NCI-H187 (cell line): ENCODE measurements at regions not wholly inside any gene's neighbourhood (a gene's known extent, or its start where the extent isn't known, plus 50 kb on each side); places are given as distances from the start of the nearest gene placed in this dataset.

Source experiments
- DNase-seq, 2 experiments: peaks; one replicate each; lab custom pipeline; 2025; lab: John Stamatoyannopoulos, UW

GRCh38 chr2:219769090-219769910 lies 141.9 kb downstream of the SLC4A3 start:
- no peak for DNase-seq

GRCh38 chr2:219772103-219772635 lies 144.7 kb downstream of the SLC4A3 start:
- peak in 1 of 2 experiments; percentile 24 for DNase-seq

GRCh38 chr2:219772697-219773096 lies 145.3 kb downstream of the SLC4A3 start:
- no peak for DNase-seq

- DNase-seq: no peak
Observed at GRCh38 chr2:219775506-219775905, 148.1 kb downstream of the SLC4A3 start.

- DNase-seq: no peak
Observed at GRCh38 chr2:219777388-219777787, 150.0 kb downstream of the SLC4A3 start.

- DNase-seq: no peak
Observed at GRCh38 chr2:219778189-219778588, 150.8 kb downstream of the SLC4A3 start.

GRCh38 chr2:219782737-219783348 lies 155.4 kb downstream of the SLC4A3 start:
- DNase-seq: no peak

GRCh38 chr2:219783359-219783975 lies 156.0 kb downstream of the SLC4A3 start:
- DNase-seq: no peak

GRCh38 chr2:219784178-219784577 lies 156.7 kb downstream of the SLC4A3 start:
- DNase-seq: no peak

- DNase-seq: no peak
Observed at GRCh38 chr2:219789476-219789875, 162.0 kb downstream of the SLC4A3 start.

GRCh38 chr2:219792446-219792845 lies 165.0 kb downstream of the SLC4A3 start:
- no peak for DNase-seq

GRCh38 chr2:219798430-219798829 lies 171.0 kb downstream of the SLC4A3 start:
- no peak for DNase-seq

GRCh38 chr2:219803294-219803693 lies 175.9 kb downstream of the SLC4A3 start:
- no peak for DNase-seq

GRCh38 chr2:219810895-219811294 lies 183.5 kb downstream of the SLC4A3 start:
- DNase-seq: no peak

GRCh38 chr2:219812672-219813071 lies 185.2 kb downstream of the SLC4A3 start:
- DNase-seq: no peak

GRCh38 chr2:219820767-219821166 lies 193.3 kb downstream of the SLC4A3 start:
- DNase-seq: no peak

- no peak for DNase-seq
Observed at GRCh38 chr2:219823574-219823973, 196.1 kb downstream of the SLC4A3 start.

- no peak for DNase-seq
Observed at GRCh38 chr2:219824996-219825395, 197.6 kb downstream of the SLC4A3 start.

GRCh38 chr2:219828127-219828526 lies 200.7 kb downstream of the SLC4A3 start:
- no peak for DNase-seq

- no peak for DNase-seq
Observed at GRCh38 chr2:219829667-219830352, 202.4 kb downstream of the SLC4A3 start.

GRCh38 chr2:219830353-219830738 lies 202.9 kb downstream of the SLC4A3 start:
- DNase-seq: no peak

GRCh38 chr2:219831957-219832356 lies 204.5 kb downstream of the SLC4A3 start:
- no peak for DNase-seq
